ENCODE measurements at regions not wholly inside any gene's neighbourhood (a gene's known extent, or its start where the extent isn't known, plus 50 kb on each side); places are given as distances from the start of the nearest gene placed in this dataset.

DNA sequence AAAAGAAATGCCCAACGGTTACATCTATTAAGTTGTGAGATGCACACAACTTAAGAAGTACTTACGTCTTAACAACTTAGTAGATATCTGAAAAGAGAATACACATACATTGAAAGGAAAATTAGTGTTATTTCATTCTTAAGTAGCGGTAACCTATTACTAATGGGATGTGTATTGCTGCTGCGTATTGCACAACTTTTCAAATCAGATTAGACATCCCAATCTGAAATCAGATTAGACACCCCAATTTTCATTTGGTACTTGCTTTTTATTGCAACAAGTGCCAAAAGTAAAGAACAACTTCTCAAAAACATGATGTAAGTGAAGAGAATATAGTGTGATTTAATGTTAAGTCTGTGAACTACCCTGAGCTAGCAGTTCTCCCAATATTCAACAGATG is 155.5 kb downstream of the DSC3 start:
- TF ChIP-seq, protein P1, sequence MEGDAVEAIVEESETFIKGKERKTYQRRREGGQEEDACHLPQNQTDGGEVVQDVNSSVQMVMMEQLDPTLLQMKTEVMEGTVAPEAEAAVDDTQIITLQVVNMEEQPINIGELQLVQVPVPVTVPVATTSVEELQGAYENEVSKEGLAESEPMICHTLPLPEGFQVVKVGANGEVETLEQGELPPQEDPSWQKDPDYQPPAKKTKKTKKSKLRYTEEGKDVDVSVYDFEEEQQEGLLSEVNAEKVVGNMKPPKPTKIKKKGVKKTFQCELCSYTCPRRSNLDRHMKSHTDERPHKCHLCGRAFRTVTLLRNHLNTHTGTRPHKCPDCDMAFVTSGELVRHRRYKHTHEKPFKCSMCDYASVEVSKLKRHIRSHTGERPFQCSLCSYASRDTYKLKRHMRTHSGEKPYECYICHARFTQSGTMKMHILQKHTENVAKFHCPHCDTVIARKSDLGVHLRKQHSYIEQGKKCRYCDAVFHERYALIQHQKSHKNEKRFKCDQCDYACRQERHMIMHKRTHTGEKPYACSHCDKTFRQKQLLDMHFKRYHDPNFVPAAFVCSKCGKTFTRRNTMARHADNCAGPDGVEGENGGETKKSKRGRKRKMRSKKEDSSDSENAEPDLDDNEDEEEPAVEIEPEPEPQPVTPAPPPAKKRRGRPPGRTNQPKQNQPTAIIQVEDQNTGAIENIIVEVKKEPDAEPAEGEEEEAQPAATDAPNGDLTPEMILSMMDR (conservative IDR thresholded peaks at IDR 0.05 in 1 of 2, IDR thresholded peaks at IDR 0.05 in 1 of 2; ENCODE audit: extremely low read depth in 1 of 2, insufficient read depth in 1 of 2, low read depth in 1 of 2, low read length in 2 of 2), result no peak
- TF ChIP-seq EZH2 (IDR thresholded peaks at IDR 0.05; ENCODE audit: borderline replicate concordance, low read length), result no peak

Data from mammary epithelial cell (primary cell).